Stimulated activated CD4-positive, alpha-beta T cell treated with anti-CD3 and anti-CD28 coated beads, Interleukin-15, amount 100 ng/mL, for 1 hour (primary cell): ENCODE measurements at regions not wholly inside any gene's neighbourhood (a gene's known extent, or its start where the extent isn't known, plus 50 kb on each side); places are given as distances from the start of the nearest gene placed in this dataset.

Experiments
- DNase-seq, 2 donors: peaks; one replicate each; pipeline ENCODE4 v3.0.0-alpha.2; 2020; ENCODE audit warnings: low read depth in 1 of 2, low spot score in 1 of 2

DNA sequence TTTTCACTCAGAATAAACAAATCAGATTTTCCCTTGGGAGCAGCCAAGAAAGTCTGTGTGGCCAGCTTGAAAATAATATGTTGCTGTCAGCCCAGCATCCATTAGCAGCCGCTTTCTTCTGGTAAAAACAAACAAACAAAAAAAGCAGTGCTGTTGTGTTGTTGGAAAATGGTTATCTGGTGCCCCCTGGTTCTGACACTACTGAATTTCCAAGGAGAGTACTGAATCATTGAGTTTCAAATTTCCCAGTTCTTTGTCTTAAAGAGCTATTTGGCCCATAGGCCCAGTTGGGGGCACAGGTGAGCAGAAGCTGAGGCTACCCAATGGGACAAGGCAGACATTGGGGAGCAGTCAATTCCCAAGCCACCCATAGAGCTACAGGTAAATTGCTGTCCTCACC, 995.9 kb downstream of the UQCRFS1 start:
- no peak for DNase-seq

DNA sequence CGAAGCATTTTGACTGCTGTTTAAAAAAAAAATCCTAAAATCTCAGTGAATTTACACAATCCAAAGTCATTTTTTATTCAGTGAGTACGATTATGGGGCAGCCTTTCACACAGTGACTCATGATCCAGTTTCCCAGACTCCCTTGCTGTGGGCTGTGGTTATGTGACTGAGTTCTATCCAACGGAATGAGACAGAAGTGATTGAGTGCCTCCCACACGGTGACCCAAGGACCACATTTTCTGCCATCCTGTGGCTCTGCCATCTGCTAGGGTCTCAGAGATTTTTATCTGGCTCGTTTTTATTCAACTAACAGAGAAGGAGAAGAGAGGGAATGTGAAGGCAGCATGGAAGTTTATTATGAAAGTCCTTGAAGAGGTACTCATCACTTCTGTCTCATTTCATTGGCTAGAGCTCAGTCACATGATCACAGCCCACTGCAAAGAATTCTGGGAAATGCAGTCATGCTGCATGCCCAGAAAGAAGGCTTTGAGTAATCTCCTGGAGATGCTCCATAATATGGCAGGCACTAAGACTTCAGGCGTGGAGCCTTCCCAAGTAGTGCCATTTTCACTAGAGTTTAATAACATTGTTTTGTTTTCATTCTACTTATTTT, 999.4 kb downstream of the UQCRFS1 start:
- no peak for DNase-seq

DNA sequence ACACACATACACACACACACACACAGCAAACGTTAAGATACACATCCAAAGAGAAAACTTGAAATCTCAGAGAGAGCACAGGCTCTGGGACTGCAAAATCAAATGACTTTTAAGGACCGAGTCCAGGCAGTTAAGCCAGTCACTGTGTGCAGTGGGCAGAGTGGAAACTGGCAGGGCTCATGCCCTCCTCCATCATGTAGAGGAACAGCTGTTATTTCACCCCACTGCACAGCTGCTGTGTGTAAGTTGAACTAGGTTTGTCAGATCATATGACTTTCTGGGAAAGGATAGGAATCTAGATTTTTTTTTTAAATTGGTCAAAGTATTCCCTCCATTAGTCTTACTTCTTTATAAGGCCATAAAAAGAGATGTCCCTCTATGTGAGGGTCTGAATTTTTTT, 1002.1 kb downstream of the UQCRFS1 start:
- DNase-seq = no peak

DNA sequence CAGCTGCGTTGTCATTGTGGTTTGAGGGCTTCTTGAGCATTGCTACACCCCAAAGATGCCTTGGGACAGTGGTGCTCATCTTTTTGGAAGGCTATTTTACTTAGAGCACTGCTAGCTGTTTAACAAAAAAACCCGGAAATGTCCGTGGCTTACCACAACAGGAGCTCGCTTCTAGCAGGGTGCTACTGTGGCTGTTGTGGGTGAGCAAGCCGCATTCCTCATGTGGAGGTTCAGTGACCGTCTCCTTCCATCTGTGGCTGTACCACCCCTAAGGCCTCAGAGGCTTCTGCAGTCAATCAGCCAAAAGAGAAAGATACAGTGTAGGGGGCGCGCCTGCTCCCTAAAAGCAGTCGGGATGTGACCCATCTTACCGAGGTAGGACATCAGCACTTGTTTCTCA, 1004.2 kb downstream of the UQCRFS1 start:
- no peak for DNase-seq

DNA sequence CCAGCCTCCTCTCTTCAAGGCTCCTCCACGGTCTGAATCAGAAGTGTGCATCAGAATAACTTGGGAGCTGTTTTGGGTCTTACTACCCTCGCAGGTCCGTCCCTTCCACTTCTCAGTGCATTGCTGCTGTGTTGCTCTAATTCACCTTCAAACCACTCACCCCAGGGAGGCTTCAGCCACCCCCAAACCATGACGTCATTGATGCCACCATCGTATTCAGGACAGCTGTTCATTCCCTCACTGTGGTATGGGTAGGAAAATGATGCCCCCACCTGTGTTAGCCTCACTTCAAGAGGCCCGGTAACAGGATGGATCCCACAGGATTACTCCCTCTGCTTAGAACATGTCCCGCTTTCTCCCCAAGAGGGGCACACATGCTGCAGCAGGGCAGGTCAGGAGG, 1005.7 kb downstream of the UQCRFS1 start:
- DNase-seq = no peak

DNA sequence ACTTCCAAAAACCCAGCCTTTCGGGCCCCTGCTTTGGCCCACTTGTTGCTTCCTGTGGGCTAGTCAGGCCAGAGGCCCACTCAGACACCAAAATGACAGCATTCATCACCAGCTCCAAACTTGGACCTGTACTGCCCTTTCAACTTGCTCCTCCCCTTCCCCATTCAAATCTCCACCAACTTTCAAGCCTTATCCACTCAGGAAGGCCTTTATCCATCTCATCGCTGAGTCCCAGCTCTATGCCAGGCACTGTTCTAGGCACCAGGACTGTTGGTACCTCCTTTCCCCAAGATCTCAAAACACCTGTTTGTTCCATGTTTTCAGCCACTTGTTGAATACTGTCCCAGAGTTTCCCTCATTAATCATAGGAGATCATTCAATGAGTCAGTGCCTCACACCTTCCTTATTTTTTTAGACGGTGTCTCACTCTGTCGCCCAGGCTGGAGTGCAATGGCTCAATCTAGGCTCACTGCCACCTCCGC, 1011.4 kb downstream of the UQCRFS1 start:
- no peak for DNase-seq

DNA sequence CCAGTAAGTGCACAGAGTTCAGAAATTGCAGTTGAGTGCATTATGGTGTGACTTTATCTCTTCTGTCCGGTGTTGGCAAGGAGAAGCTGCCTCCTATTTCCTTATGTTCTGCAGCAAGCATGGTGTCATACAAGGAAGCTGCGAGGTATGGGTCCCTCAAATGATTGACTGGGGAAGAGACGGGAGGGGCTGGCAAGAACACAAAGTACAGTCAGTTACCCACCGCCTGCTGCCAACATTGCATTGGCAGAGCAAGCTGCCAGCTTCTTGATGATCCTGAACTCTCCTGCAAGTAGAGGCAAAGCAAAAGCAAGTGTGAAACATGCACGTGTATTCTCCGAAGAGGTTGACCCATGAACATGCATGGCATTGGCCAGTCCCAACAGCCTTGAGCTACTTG, 1013.6 kb downstream of the UQCRFS1 start:
- DNase-seq = no peak

DNA sequence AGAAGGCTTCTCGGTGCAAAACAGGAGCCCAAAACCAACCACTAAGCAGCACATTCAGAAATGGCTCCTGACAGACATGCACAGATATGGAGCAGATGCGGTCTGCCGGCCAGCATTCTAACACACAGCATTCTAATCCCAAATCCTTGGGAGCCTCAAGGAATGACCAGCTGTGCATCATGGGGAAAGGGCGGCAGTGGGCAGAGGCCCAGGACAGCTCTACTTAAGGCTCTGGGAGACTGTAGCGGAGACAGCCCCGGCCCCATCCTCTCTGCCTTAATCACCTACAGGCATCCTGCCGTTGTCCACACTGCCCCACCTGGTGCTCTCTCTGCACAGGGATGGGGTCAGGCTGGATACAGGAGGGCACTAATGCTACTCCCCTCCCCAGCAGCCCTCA, 1016.0 kb downstream of the UQCRFS1 start:
- no peak for DNase-seq

DNA sequence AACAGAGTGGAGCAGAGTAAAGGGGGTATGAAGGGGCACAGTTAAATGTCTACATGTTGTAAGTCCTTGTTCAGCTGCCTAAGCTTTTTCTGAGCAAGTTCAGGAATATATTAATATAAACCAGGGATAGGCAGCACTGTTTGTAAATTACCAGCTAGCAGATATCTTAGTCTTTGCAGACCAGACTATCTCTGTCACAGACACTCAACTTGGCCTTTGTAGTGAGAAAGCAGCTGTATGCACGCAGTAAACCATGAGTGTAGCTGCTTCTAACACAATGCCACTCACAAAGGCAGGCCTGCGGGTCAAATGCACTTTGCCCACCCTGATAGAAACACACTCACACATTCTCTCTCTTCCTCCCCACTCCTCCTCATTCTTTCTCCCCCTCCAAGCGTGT, 1016.9 kb downstream of the UQCRFS1 start:
- no peak for DNase-seq

DNA sequence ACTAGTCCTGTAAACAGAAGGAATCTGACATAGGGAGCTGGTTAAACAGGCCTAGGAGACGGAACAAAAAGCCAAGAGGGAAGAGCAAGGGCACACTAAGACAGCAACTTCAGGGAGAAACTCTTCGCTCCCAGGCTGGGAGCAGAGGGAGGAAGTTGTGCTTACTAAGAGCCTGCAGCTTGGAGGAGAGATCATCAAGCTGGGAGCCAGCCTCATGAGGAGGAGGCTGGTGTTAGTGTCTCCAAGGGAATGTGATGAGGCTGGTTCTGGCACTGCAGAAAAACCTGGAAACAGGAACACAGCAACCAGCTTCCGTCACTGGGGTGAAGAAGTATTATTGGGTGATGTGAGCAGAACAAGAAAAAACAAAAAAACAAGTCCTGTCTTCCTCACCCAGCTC, 1027.3 kb downstream of the UQCRFS1 start:
- no peak for DNase-seq

DNA sequence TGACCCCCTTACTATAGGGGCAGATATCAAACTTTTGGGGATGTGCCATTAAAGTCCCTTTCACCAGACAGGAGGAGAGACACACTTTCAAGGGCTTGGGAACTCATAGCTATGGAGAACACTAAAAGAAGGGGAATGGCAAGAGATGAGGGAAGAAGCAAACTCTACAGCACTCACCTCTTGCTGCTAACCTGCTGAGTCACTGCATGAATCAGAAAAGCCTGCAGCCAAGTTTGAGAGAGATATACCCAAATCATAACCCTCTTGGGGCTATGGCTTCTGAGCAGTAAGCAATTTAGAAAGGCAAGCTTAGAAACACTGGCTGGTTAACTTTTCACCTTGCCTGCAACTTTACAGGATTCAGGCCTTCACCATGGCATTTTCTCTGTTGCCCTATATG, 1028.0 kb downstream of the UQCRFS1 start:
- no peak for DNase-seq

DNA sequence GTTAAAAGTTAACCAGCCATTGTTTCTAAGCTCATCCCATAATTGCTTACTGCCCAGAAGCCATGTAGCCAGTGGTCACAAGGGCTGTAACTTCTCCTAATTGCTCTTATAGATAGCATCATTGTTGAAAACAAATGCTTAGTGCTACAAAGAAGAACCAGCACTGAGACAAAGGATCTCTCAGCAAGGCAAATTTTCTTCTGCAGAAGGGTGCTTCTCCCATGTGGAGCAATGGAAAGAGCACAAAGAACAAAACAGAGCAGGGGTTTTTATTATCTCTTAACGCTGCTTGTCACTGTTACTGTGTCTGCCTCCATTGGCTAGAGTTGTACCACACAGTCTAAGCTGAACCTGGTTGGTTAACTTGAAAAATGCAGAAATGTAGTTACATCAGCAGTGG, 1036.8 kb downstream of the UQCRFS1 start:
- DNase-seq = no peak

DNA sequence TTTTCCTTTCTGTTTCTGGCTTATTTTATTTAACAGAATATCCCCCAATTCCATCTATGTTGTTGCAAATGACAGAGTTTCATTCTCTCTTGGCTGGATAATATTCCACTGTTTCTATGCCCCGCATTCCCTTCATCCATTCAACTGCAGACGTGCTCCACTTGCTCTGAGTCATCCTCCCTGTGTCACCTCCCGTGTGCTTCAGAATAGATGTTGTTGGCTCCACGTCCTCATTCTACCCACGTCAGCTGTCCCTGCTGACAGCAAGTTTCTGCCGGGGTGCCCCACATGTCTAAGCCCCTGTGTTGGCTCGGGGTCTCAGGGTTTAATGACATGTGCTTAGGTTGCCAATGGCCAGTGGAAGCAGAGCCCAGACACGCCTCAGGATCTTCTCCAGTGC, 1041.0 kb downstream of the UQCRFS1 start:
- DNase-seq = no peak

DNA sequence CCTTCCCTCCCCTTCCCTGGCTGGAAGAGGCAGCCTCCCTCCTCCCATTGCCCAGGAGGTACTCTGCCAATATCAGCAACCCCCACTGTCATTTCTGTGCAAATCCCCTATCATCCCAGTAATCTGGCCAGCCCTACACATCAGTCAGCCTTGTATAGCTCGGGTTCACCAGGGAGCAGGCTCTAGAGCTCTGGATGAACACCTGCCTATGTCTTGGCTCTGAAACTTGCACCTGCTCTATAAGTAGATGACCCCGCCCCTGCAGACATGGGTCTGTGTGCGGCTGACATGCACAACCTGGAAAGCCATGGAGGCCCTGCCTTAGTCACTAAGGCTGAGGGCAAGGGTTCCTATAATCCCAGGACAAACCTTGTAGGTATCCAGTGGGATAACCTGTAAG, 1042.9 kb downstream of the UQCRFS1 start:
- DNase-seq = no peak

DNA sequence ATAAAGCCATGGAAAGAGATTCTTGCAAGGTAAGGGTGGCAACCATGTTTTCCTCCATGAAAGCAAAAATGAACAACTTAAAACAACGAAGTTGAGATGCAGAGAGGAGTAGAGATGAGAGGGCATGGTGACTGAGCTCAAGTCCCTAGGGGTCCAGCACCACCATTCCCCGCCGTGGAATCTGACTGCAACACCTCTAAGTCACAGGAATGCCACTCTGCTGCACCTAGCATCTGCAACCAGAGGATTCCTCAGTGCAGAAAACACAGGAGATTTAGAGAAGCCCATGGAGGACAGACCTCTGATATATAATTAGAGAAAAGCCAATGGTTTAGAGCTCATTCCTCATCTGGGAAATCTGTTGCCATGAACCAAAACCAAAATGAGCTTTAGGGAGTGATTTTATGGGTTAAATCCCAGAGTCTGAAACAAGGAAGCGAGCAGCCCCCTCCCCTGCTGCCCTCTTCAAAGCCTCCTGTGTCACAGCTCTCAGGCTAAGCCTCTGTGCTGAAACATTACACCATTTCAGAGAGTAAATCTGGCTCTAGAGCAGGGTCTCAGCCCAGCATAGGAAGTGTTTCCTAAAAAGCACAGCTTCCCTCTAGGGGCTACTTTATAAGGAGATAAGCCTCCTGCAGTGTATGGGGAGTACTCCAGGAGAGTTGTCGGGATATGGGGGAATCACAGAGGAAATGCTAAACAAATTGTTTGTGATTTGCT, 1043.6 kb downstream of the UQCRFS1 start:
- DNase-seq = no peak

DNA sequence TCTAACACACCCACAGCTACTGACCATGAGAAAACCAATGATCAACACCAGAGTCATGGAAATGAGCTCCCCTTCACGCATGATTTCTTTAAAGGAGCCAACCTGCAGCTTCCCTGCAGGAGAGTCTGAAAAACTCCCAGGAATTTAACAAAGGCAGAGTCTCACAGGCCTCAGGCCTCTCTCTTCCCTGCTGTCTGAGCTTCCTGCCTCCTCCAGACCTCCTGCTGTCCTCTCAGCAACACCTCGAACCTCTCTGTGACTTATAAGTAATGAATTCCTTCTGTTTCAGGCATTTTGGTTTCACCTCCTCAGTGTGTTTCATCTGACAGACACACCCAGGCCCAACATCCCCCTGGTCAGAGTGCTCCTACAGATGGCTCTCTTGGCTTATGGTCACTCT, 1044.4 kb downstream of the UQCRFS1 start:
- DNase-seq = no peak

DNA sequence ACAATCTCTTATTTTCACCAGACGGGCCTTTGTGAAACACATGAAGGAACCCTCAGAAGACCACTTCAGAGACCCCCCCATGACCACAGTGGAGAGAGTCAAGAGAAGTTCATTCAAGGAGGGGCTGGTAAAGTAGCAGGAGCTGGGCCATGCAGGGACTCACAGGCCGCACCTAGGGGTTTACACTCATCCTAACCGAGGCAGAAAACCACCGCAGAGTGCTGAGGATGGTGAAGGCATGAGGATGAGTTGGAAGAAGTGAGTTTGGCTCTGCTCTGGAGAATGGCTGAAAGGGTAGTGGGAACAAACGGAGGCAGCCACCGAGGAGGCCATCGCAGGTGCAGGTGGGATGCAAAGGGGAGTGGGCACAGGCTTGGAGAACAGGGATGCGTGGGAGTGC, 1046.9 kb downstream of the UQCRFS1 start:
- no peak for DNase-seq

DNA sequence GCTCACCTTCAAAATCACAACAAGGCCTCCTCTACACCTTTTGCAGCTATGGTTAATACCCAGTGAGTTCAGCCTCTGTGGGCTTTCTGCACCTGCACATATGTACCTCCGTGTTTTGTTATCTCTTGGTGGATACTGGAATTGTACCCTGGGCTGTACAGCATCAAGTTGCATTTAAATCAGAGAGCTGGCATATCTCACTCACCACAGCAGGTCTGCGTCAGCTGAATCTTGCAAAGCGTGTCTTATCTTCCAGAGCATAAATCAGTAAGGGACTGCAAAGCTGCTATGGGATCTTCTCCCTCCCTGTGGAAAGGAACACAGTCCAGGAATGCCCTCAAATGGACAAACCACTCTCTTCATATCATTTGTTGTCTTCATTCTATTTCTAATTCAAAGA, 1048.7 kb downstream of the UQCRFS1 start:
- no peak for DNase-seq

DNA sequence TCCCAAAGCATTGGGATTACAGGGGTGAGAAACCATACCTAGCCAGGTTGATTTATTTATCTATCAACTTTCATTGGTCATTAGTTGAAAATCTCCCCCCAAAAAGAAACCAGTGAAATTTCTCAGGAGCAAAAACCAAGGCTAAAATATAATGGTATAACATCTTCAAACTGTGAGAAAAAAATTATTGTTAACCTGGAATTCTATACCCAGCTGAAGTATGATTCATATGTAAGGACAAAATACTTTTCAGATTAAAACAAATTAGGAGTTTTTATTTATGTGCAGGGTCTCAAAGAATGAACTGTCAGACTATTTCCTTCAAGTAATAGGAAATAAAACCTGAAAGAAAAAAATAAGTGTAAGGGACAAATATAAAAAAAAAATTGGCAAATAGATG, 1053.9 kb downstream of the UQCRFS1 start:
- DNase-seq = no peak

DNA sequence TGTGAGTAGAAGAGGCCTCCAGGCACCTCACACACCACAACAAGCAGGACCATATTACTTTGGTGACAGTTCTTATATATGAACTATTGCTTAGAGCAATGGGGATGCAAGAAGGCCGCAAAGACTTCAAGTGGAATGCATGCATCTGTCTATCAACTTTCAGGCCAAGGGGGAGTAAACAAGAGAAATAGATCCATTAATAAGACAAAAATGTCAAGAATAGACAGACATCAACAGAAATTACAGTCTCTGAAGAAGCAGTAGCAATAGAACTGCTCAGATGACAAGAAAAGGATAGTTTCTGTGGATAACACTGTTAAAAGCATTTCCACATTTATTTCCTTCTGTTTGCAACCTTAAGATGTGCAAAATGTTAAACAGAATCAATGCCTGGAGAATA, 1057.7 kb downstream of the UQCRFS1 start:
- DNase-seq = no peak

DNA sequence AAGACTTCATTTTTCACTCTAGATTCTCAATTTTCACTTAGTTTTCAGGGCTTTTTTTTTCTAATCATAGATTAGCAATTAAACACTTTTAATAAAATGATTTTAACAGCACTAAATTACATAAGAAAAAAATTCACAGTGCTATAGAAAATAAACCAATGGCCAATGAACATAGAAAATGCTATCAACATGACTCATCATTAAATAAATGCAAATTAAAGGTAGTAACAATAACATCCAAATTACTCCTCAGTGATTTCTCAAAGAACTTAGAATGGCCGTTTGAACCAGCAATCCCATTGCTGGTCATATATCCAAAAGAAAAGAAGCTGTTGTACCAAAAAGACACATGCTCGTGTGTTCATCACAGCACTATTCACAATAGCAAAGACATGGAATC, 1058.9 kb downstream of the UQCRFS1 start:
- no peak for DNase-seq

DNA sequence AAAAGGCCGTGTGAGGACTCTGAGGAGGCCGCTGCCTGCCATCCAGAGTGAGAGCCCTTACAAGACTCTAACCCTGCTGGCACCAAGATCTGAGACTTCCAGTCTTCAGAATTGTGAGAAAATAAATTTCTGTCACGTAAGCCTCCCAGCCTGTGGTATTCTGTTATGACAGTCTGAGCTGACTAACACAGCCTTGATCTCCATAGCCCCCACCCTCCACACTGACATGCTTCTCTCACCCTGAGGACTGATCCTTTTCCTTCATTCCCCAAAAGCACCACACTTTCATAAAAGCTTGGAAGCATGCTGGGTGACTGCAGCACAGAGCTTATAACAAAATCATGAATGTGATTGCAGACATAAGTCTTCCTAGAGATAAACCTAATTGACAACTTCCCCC, 1059.8 kb downstream of the UQCRFS1 start:
- DNase-seq = no peak

DNA sequence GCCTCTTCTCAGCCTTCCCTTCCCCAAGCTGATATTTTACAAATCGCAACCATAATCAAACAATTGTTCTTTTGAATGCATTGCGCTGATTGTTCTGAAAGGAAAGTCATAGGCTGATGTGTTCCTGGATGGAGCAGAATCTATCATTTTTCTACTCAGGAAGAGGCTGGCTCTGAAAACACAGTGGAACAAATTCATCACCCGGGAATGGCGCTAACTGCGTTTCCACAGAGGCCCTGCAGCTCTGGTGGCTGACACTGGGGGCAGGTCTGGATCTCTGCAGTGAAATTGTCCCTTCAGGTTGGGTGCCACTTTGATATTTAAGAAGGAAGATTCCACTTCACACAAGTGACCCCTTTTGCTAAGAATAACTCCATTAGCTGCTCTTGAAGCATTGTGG, 1060.8 kb downstream of the UQCRFS1 start:
- no peak for DNase-seq
